PC-3 (cell line): ENCODE measurements at regions not wholly inside any gene's neighbourhood (a gene's known extent, or its start where the extent isn't known, plus 50 kb on each side); places are given as distances from the start of the nearest gene placed in this dataset.

Experiments
- ATAC-seq: fragments of 200-7000 bp; cut with Tn5 transposase; 2 replicates; pipeline ENCODE4 v1.9.1; 2020; ENCODE audit warnings: mild to moderate bottlenecking, moderate library complexity
- BruUV-seq: library from RNA; stranded (reverse); fragments of 400-500 nt; replicated peaks from 2 replicates; lab custom pipeline; 2021; lab: Mats Ljungman, UMichigan
- CTCF ChIA-PET: fragments of 300-600 bp; sonication (Branson Sonifier 250); formaldehyde crosslinking; loops from one replicate; lab custom pipeline; 2022; ENCODE audit warnings: antibody characterized with exemption; lab: Charles Lee
- POLR2A ChIA-PET: fragments of 300-600 bp; sonication (Branson Sonifier 250); formaldehyde crosslinking; loops from one replicate; lab custom pipeline; 2022; ENCODE audit warnings: antibody characterized with exemption; ENCODE audit not compliant: unreplicated experiment; lab: Charles Lee
- DNase-seq: peaks from one replicate; pipeline ENCODE4 v3.0.0-alpha.2; 2015
- H2AFZ ChIP-seq: fragments of 300-600 bp; sonication (generic); 2 replicates; pipeline ENCODE4 v1.6.0; 2016; ENCODE audit warnings: antibody characterized with exemption, low read length
- H3F3A ChIP-seq: fragments of 300-600 bp; sonication (generic); one replicate; pipeline ENCODE4 v1.6.0; 2017; ENCODE audit warnings: antibody characterized with exemption, low read length, control low read depth, mild to moderate bottlenecking; ENCODE audit not compliant: unreplicated experiment
- H3K27ac ChIP-seq: fragments of 300-600 bp; sonication (generic); 2 replicates; pipeline ENCODE4 v1.5.1; 2016; ENCODE audit warnings: mild to moderate bottlenecking, low read length
- H3K27me3 ChIP-seq: fragments of 300-600 bp; sonication (generic); 2 replicates; pipeline ENCODE4 v1.6.1; 2016; ENCODE audit warnings: low read length, mixed read lengths
- H3K36me3 ChIP-seq: fragments of 300-600 bp; sonication (generic); 2 replicates; pipeline ENCODE4 v1.6.1; 2016; ENCODE audit warnings: low read depth, mixed run types, low read length, mixed read lengths
- H3K4me1 ChIP-seq: fragments of 300-600 bp; sonication (generic); 2 replicates; pipeline ENCODE4 v1.5.1; 2016; ENCODE audit warnings: low read length; ENCODE audit not compliant: insufficient read depth
- H3K4me2 ChIP-seq: fragments of 300-600 bp; sonication (generic); 2 replicates; pipeline ENCODE4 v1.6.0; 2016; ENCODE audit warnings: low read length
- H3K4me3 ChIP-seq: fragments of 300-600 bp; sonication (generic); 2 replicates; pipeline ENCODE4 v1.5.1; 2016; ENCODE audit warnings: mild to moderate bottlenecking, low read length, mixed read lengths
- H3K79me2 ChIP-seq: fragments of 300-600 bp; sonication (generic); 2 replicates; pipeline ENCODE4 v1.6.1; 2017; ENCODE audit warnings: low read length, mixed read lengths
- H3K9ac ChIP-seq: fragments of 300-600 bp; sonication (generic); 2 replicates; pipeline ENCODE4 v1.6.0; 2016; ENCODE audit warnings: mild to moderate bottlenecking, low read length
- H3K9me2 ChIP-seq: fragments of 300-600 bp; sonication (generic); replicated peaks from 2 replicates; pipeline ENCODE4 v1.6.1; 2016; ENCODE audit warnings: mixed run types, low read length, mixed read lengths
- H3K9me3 ChIP-seq: fragments of 300-600 bp; sonication (generic); 2 replicates; pipeline ENCODE4 v1.6.1; 2016; ENCODE audit warnings: low read length, mixed read lengths
- H4K20me1 ChIP-seq: fragments of 300-600 bp; sonication (generic); 2 replicates; pipeline ENCODE4 v1.6.1; 2016; ENCODE audit warnings: low read length, mixed read lengths
- CTCF ChIP-seq: fragments of 300-600 bp; sonication (generic); conservative IDR thresholded peaks from 2 replicates; pipeline ENCODE4 v1.5.1; 2017; ENCODE audit warnings: antibody characterized with exemption, low read depth, mild to moderate bottlenecking, low read length
- EZH2 ChIP-seq: fragments of 300-600 bp; sonication (generic); IDR thresholded peaks from one replicate; pipeline ENCODE4 v1.6.1; 2017; ENCODE audit warnings: antibody characterized with exemption, mild to moderate bottlenecking, low read length; ENCODE audit not compliant: unreplicated experiment
- EZH2phosphoT487 ChIP-seq: fragments of 300-600 bp; sonication (generic); IDR thresholded peaks from 2 replicates; pipeline ENCODE4 v1.6.1; 2018; ENCODE audit warnings: mild to moderate bottlenecking, antibody characterized with exemption, low read length, borderline replicate concordance
- intact Hi-C: fragments of 100-400 bp; cut with micrococcal nuclease; formaldehyde crosslinking; loops from 2 replicates; pipeline ENCODE4 v1.9.0; 2023

- Histone ChIP-seq H3K9me2 (no peaks in the 10 kb centered on the region), H3K27ac (no peak overlapping the region), H3K27me3 (no peaks in the 10 kb centered on the region), H3K4me1 (no peaks in the 10 kb centered on the region), H3K9ac (no peak overlapping the region), H4K20me1 (no peaks in the 10 kb centered on the region), H2AFZ (no peak overlapping the region), H3K79me2 (no peaks in the 10 kb centered on the region), H3K36me3 (no peaks in the 10 kb centered on the region), H3K4me2 (no peak overlapping the region), H3F3A (no peaks in the 10 kb centered on the region), H3K9me3 (no peaks in the 10 kb centered on the region), H3K4me3 (no peak overlapping the region)
- intact Hi-C loops: no loop called here
- ChIA-PET CTCF (no interaction called here), POLR2A (no interaction called here)
- DNase-seq (no peak), ATAC-seq (no peak)
- no TSS peak for BruUV-seq
- TF ChIP-seq CTCF: no peak
- no peak for TF ChIP-seq EZH2phosphoT487
- TF ChIP-seq EZH2: no peak
Measured at GRCh38 chr6:76719449-76719848, 647.0 kb upstream of the IMPG1 start.

- H4K20me1 ChIP-seq: no peaks in the 10 kb centered on the region
Measured at GRCh38 chr6:76708641-76709331, 636.3 kb upstream of the IMPG1 start.

More at GRCh38 chr6:76708641-76709331, 636.3 kb upstream of the IMPG1 start:
- Histone ChIP-seq H3K79me2 (no peaks in the 10 kb centered on the region), H3K4me2 (no peak overlapping the region), H3K4me3 (no peak overlapping the region), H3K27ac (no peak overlapping the region), H2AFZ (no peak overlapping the region), H3K9me2 (no peaks in the 10 kb centered on the region), H3K4me1 (no peaks in the 10 kb centered on the region), H3K9ac (no peak overlapping the region), H3K9me3 (no peaks in the 10 kb centered on the region), H3K27me3 (no peaks in the 10 kb centered on the region), H3F3A (no peaks in the 10 kb centered on the region), H3K36me3 (no peaks in the 10 kb centered on the region)
- ChIA-PET POLR2A (no interaction called here), CTCF (no interaction called here)
- TF ChIP-seq EZH2phosphoT487: no peak
- TF ChIP-seq CTCF: no peak
- no TSS peak for BruUV-seq
- intact Hi-C loops: no loop called here
- DNase-seq (no peak), ATAC-seq (no peak)
